ENCODE measurements at regions not wholly inside any gene's neighbourhood (a gene's known extent, or its start where the extent isn't known, plus 50 kb on each side); places are given as distances from the start of the nearest gene placed in this dataset.
"Not testable (repeated sequence)": the region's sequence is repeated elsewhere in the genome, so short reads cannot be mapped to it uniquely, and the experiment has no call there.

- no peak for DNase-seq (ENCODE audit: low spot score)
Observed at GRCh38 chr9:104269996-104270963, 176.2 kb downstream of the SMC2 start.

DNA sequence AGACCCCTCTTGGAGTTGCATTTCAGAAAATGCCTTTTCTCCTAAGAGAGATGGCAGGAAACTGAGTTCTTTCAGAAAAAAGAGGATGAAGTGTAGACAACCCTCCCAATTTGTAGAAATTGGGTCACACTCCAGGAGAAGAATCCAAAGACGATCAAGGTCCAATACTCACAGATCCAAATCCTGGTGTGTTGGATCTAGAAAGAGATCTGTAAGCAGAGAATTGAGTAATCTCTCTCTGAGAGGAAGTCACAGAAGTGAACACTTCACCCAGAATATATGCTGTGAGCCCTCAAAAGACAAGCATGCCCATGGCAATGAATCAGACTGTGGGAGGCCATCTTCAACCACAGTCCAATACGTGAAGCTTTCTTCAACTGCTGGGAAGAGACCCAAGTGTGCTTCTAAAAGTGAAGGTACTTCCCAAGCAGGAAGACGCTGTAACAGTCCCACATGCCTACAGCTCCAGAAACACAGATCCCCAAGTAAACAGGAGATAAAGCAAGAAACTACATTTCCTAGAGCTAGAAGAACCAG lies 182.7 kb downstream of the SMC2 start:
- DNase-seq (ENCODE audit: low spot score) = no peak

DNA sequence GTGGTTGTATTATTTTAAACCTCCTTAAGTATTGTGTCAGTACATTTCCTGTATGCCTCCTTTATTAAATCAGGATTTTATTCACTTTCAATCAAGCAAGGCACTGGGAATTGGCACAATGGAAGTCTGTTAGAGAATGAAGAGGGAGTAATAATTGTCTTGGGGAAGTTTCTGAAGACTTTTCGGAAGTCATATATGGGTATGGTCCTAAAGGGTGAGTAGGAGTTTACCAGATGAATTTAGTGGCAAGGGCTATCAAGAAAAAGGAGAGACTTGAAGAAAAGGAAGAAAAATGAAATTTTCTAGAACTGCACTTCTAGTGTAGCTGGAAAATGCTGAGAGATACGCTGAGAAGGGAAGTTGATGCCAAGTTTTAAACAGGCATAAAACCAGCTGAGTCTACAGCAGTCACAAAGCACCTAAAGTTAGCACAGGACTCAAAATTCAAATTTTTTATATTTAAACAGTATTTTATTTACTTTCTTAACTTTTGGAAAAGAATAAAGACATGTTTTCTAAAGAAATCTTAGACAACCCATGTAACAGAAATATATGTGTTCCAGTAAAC lies 184.9 kb downstream of the SMC2 start:
- no peak for DNase-seq (ENCODE audit: low spot score)

DNA sequence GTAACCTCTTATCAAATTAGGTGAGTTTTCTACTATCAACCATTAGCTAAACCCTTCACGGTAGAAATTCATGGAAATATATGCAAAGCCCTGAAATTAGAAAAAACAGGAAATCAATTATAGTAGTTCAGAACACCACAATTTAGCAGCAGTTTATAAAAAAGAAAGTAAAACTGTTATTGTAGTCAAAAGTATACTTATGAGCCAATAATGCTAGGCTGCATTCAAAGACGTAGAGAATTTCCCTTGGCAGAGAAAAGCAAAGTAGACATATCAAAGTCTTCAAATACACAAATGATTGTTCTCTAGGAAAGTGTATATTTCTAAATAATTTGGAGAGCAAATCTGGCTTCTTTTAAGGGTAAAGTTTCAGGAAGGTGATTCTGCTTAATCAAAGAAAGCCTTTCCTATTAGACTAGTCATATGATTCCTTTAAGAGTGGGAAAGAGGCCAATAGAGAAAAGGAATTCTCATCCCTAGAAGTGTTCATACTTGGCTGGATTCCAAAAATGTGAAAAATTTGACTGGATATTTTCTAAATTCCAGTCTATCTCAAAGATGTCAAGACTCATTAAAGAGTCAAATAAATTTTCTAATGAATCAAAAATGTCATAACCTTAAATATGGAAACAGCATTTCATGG lies 185.5 kb downstream of the SMC2 start:
- DNase-seq (ENCODE audit: low spot score) = no peak

GRCh38 chr9:104280178-104280560 lies 186.1 kb downstream of the SMC2 start:
- DNase-seq (ENCODE audit: low spot score) = no peak

DNA sequence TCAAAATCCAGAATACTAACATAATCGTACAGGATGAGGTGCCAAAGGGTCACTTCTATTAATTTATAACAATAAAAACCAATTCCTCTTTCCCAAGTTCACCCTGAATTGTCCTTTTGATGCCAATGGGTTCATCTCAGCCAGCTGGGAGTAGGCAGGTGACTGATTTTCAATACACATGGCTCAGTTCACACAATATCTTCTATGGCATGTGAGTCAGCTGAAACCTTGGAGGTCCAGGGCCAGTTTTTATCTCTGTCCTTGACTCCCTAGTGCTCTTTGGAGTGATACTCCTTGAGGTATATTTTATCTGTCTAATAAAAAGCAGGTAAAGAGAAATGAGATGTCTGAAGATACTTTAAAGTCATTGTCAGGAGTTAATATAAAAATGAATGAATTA lies 186.6 kb downstream of the SMC2 start:
- DNase-seq (ENCODE audit: low spot score) = no peak

- no peak for DNase-seq (ENCODE audit: low spot score)
Observed at GRCh38 chr9:104286187-104286586, 192.1 kb downstream of the SMC2 start.

DNA sequence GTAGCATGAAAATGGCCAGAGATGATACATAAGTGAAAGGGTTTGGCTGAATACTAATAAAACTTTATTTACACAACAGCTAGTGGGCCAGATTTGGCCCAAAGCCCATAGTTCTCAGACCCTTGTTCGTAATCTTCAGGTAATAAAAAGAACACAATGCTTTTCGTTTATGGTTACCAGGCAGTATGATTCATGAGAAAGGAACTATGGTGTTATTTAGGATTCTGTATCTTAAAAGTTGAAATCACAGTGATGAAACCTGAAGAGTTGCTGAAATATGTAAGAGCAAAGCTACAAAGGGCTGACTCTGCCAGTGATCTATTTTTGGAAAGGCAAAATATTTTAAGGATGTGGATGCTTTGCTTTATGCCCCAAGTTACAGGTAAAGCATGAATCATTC lies 192.7 kb downstream of the SMC2 start:
- DNase-seq (ENCODE audit: low spot score) = no peak

DNA sequence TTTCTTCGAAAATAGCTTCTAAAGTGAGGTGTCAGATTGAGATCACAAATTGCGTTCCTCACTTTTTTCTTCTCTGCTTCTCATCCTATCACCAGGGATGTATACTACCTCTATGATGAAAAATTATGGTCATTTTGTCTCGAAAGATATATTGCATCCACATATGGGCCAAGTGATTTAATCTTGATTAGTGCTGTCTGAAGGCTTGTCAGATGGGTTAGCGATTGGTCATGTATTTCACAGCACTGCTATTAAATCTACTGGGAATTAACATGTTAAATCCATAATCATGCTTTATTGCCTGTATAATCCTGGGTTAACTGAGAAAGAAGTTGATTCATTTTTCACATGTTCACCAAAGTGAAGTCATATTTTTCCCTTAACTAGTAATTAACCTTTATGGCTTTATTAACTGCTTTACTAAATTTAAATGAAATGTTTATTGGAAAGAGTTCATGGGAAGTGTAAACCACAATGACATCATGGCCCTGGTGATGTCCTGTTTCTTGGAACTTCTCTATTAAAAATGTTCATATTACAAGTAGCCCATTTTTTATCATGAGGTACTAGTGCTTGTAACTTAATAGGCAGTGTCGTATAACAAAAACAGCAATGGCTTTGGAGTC lies 193.3 kb downstream of the SMC2 start:
- no peak for DNase-seq (ENCODE audit: low spot score)

GRCh38 chr9:104293877-104294276 lies 199.8 kb downstream of the SMC2 start:
- no peak for DNase-seq (ENCODE audit: low spot score)

DNA sequence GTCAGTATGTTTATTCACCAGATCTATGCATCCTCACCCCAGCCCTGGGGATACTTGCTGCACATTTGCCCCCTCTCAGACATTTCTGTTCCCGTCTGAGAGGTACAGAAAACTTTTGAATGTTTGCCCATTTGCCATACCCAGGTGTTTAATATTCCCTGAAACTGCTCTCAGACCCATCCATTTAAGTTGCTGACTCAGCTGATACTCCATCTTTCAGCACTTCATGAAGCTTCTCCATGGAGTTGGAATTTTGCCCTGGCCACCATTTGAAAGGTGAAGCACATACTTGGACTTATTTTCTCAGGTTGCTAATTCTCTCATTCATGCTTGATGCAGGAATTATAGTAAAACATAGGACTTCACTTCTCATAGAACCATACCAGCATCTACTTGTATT lies 203.9 kb upstream of the OR13F1 start:
- no peak for DNase-seq (ENCODE audit: low spot score)

- no peak for DNase-seq (ENCODE audit: low spot score)
Observed at GRCh38 chr9:104301755-104302154, 202.3 kb upstream of the OR13F1 start.

- DNase-seq (ENCODE audit: low spot score) = no peak
Observed at GRCh38 chr9:104302775-104303174, 201.3 kb upstream of the OR13F1 start.

GRCh38 chr9:104304925-104305324 lies 199.1 kb upstream of the OR13F1 start:
- DNase-seq (ENCODE audit: low spot score) = no peak

DNA sequence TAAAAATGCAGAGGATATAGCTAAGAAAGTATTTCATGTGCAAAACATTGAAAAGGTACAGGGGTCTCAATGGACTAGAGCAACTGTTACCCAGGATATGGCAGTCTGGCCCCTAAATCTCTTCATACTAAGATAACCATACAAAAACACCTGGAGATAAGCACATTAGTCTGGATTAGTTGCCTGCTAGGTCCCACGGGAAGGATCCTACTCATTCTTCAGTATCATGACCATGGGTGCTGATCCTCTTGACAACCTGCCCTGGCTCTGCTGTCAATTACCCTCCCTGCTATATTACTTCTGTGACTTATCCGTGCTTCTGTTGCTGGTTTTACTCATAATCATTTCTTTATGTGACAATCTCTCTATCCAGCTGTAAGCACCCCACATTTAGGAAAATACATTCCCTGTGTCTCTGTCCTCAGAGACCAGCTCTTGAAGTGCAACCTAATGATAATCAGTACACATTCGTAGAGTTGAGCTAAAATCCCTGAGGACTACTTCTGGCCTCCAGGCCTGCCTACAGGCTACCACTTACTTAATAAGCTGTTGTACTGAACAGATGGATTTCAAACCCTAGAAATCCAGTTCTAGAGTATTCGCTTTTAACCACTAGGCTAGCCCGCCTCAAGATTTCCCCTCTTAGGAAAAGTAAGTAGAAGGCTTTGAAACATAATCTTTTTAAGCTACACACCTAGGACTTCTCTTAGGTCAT lies 190.5 kb upstream of the OR13F1 start:
- no peak for DNase-seq (ENCODE audit: low spot score)

DNA sequence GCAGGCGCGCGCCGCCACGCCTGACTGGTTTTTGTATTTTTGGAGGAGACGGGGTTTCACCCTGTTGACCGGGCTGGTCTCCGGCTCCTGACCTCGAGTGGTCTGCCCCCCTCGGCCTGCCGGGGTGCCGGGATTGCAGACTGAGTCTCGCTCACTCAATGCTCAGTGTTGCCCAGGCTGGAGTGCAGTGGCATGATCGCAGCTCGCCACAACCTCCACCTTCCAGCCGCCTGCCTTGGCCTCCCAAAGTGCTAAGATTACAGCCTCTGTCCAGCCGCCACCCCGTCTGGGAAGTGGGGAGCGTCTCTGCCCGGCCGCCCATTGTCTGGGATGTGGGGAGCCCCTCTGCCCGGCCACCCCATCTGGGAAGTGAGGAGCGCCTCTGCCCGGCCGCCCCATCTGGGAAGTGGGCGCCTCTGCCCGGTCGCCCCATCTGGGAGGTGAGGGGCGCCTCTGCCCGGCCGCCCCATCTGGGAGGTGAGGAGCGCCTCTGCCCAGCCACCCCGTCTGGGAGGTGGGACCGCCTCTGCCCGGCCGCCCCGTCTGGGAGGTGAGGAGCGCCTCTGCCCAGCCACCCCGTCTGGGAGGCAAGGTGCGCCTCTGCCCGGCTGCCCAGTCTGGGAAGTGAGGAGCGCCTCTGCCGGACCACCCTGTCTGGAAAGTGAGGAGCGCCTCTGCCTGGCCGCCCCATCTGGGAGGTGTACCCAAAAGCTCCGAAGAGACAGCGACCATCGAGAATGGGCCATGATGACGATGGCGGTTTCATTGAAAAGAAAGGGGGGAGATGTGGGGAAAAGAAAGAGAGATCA lies 187.7 kb upstream of the OR13F1 start:
- DNase-seq (ENCODE audit: low spot score) = not testable (repeated sequence)

GRCh38 chr9:104319198-104319597 lies 184.9 kb upstream of the OR13F1 start:
- no peak for DNase-seq (ENCODE audit: low spot score)

DNA sequence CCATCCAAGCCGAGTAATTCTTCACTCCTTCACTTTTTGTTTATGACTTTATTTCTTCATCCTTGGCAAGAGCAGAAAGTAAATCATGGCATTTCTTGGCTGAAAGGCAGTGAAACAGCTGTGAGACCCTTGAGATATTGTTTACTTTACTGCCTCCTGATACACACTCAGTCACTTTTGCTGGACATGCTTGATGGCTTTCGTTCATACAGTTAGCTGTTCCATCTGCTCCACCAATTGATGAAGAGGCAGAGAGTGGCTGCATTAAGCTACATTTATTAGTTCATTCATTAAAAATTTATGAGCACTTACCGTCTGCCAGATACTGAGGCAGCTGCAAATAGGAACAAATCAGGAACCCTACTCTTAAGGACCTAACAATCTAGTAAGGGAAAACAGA lies 184.4 kb upstream of the OR13F1 start:
- DNase-seq (ENCODE audit: low spot score) = no peak

DNA sequence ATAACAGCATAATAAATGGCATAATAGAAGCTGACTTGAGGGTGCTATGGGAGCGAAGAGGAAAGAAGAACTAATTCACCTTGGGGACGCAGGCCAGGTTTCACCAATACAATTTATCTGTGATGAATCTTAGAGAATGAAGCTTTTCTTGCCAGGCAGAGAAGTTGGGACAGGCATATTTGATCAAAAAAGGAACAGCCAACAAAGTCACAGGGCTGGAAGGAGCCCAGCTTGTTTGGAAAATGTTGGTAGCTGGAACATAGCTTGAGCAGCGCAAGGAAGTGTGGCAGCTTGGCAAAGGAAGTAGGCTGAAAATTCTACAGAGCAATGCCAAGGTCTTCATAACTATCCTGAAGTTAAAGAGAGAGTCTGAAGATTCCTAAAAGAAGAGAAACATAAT lies 181.5 kb upstream of the OR13F1 start:
- DNase-seq (ENCODE audit: low spot score) = no peak

DNA sequence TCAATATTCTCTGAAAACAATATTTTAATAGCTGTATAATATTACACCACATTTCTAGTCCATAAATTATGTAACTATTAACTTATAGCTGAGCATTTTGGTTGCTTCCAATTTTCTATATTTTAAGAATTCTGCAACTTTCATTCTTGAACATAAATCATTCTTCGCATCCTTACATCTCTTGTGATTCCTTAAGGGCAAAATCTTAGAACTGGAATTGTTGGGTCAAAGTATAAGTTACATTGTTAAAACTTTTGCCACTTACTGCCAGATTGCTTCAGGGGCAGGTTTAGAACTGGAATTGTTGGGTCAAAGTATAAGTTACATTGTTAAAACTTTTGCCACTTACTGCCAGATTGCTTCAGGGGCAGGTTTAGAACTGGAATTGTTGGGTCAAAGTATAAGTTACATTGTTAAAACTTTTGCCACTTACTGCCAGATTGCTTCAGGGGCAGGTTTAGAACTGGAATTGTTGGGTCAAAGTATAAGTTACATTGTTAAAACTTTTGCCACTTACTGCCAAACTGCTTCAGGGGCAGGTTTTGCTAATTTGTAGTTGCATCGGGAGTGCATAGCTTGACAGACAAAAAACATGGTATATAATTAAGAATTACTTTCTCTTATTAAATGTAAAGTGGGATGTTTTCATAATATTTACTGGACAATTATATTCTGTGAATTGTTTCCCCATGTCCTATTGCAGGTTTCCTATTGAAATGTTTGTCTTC lies 179.9 kb upstream of the OR13F1 start:
- not testable (repeated sequence) for DNase-seq (ENCODE audit: low spot score)
